Muscle of leg (tissue), 3 donors: ENCODE measurements at regions not wholly inside any gene's neighbourhood (a gene's known extent, or its start where the extent isn't known, plus 50 kb on each side); places are given as distances from the start of the nearest gene placed in this dataset.
"Not testable (repeated sequence)": the region's sequence is repeated elsewhere in the genome, so short reads cannot be mapped to it uniquely, and the experiment has no call there.

Experiments used
- DNase-seq: peaks from one replicate; pipeline ENCODE4 v3.0.0; 2013
- H3K27ac ChIP-seq: one replicate; pipeline ENCODE4 v1.5.1; 2013; ENCODE audit warnings: mild to moderate bottlenecking, low read length, control low read depth
- H3K27me3 ChIP-seq: one replicate; pipeline ENCODE4 v1.6.1; 2013; ENCODE audit warnings: low read length; ENCODE audit not compliant: control insufficient read depth, insufficient read depth
- H3K36me3 ChIP-seq: one replicate; pipeline ENCODE4 v1.6.1; 2013; ENCODE audit warnings: low read length; ENCODE audit not compliant: control insufficient read depth, insufficient read depth
- H3K4me1 ChIP-seq: one replicate; pipeline ENCODE4 v1.6.1; 2013; ENCODE audit warnings: low read length; ENCODE audit not compliant: control insufficient read depth, insufficient read depth
- H3K4me3 ChIP-seq: one replicate; pipeline ENCODE4 v1.5.1; 2013; ENCODE audit warnings: low read length, control low read depth
- H3K9me3 ChIP-seq: replicated peaks from 2 replicates; pipeline ENCODE4 v1.6.1; 2013; ENCODE audit warnings: low read depth, low read length; ENCODE audit not compliant: control insufficient read depth
- WGBS: methylation state at CpG from one replicate; pipeline ENCODE4 v1.1.5; 2013; ENCODE audit warnings: missing lambda C conversion rate; ENCODE audit not compliant: insufficient coverage; 5-methylcytosine and 5-hydroxymethylcytosine counted together

- no peaks in the 10 kb centered on the region for H3K27me3 ChIP-seq
- H3K4me3 ChIP-seq = no peak overlapping the region
- no peak overlapping the region for H3K27ac ChIP-seq
- no peaks in the 10 kb centered on the region for H3K4me1 ChIP-seq
- no peak for DNase-seq
- H3K36me3 ChIP-seq = no peaks in the 10 kb centered on the region
- H3K9me3 ChIP-seq = no peaks in the 10 kb centered on the region
These were observed 383.9 kb downstream of the MAT2B start for GRCh38 chr5:163889369-163889768.

- no peak overlapping the region for H3K4me3 ChIP-seq
- no CpG with 5 or more reads among the region's 2 CpGs for WGBS
- no peaks in the 10 kb centered on the region for H3K4me1 ChIP-seq
- DNase-seq = no peak
- H3K27ac ChIP-seq = no peak overlapping the region
- H3K9me3 ChIP-seq = no peaks in the 10 kb centered on the region
- no peaks in the 10 kb centered on the region for H3K36me3 ChIP-seq
- H3K27me3 ChIP-seq = no peaks in the 10 kb centered on the region
These were observed 384.8 kb downstream of the MAT2B start for GRCh38 chr5:163890261-163890660.

GRCh38 chr5:163893281-163893680, 387.9 kb downstream of the MAT2B start:
- Histone ChIP-seq H3K4me1 (no peaks in the 10 kb centered on the region), H3K36me3 (no peaks in the 10 kb centered on the region), H3K27ac (no peak overlapping the region), H3K27me3 (no peaks in the 10 kb centered on the region), H3K4me3 (no peak overlapping the region), H3K9me3 (no peaks in the 10 kb centered on the region)
- WGBS = no CpG with 5 or more reads among the region's 2 CpGs
- DNase-seq = no peak

GRCh38 chr5:163894645-163895044, 389.2 kb downstream of the MAT2B start:
- H3K36me3 ChIP-seq = no peaks in the 10 kb centered on the region
- no peaks in the 10 kb centered on the region for H3K4me1 ChIP-seq
- no peak for DNase-seq
- H3K27me3 ChIP-seq = no peaks in the 10 kb centered on the region
- H3K27ac ChIP-seq = no peak overlapping the region
- no peaks in the 10 kb centered on the region for H3K9me3 ChIP-seq
- no peak overlapping the region for H3K4me3 ChIP-seq

DNA sequence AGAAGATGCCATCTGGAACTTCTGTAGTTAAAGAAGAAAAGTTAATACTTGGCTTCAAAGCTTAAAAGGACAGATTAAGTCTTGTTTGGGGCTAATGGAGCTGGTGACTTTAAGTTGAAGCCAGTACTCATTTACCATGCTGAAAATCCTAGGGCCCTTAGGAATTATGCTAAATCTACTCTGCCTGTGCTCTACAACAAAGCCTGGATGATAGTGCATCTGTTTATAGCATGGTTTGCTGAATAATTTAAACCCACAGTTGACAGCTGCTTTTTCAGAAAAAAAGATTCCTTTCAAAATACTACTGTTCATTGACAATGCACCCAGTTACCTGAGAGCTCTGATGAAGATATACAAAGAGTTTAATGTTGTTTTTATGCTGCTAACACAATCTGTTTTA, 393.5 kb downstream of the MAT2B start:
- no peaks in the 10 kb centered on the region for H3K36me3 ChIP-seq
- no peaks in the 10 kb centered on the region for H3K4me1 ChIP-seq
- peaks cover 3% of the 10 kb centered on the region for H3K9me3 ChIP-seq
- DNase-seq = no peak
- no peak overlapping the region for H3K4me3 ChIP-seq
- no peaks in the 10 kb centered on the region for H3K27me3 ChIP-seq
- H3K27ac ChIP-seq = no peak overlapping the region

- not testable (repeated sequence) for H3K36me3 ChIP-seq, H3K4me1 ChIP-seq, H3K27me3 ChIP-seq, DNase-seq, H3K4me3 ChIP-seq, H3K9me3 ChIP-seq, H3K27ac ChIP-seq
- no CpG with 5 or more reads among the region's 1 CpG for WGBS
These were observed 402.4 kb downstream of the MAT2B start for GRCh38 chr5:163907783-163908182.

GRCh38 chr5:163908253-163908652, 402.8 kb downstream of the MAT2B start:
- Histone ChIP-seq H3K27ac (no peak overlapping the region), H3K9me3 (no peaks in the 10 kb centered on the region), H3K27me3 (no peaks in the 10 kb centered on the region), H3K36me3 (no peaks in the 10 kb centered on the region), H3K4me1 (no peaks in the 10 kb centered on the region), H3K4me3 (no peak overlapping the region)
- WGBS = 73% methylated on average over 3 of the region's 3 CpGs
- DNase-seq = no peak

DNA sequence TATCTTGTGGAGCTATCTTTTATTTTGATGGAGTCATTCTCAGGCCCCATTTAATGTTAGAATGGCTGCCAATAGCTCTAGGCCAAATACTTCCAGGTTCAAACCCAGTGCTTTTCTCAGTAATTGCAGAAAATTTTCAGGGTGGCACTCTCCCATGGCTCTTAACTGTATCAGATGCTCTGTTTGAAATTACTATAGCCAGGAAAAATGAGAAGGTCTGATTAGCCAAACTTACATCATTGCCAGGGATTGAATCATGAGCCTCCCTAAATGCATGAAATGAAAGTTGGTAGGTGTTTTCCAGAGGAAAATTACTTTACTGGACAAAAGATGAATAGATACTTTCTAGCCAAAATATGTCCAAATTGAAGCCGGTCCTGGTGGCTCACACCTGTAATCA, 404.8 kb downstream of the MAT2B start:
- WGBS = no CpG with 5 or more reads among the region's 1 CpG
- Histone ChIP-seq H3K27me3 (no peaks in the 10 kb centered on the region), H3K4me3 (no peak overlapping the region), H3K27ac (no peak overlapping the region), H3K9me3 (no peaks in the 10 kb centered on the region), H3K36me3 (no peaks in the 10 kb centered on the region), H3K4me1 (no peaks in the 10 kb centered on the region)
- DNase-seq = no peak

DNA sequence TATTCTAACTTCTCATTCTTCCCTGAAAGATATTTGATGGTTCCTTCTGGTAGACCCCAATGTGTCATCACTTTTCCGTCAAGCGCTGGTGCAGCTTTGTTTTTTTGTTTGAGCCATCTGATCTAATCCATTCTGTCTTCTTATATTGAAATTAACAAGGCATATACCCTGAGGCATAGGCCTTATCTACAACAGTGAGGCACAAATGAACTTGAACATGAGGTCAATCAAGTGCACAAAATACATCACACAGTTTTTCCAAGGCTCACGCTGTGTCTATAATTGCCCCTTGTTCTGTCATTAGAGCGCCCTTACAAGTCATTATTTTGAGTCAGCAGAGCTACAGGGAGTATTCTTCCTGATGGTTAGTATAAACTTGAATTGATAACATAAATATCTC, 406.6 kb downstream of the MAT2B start:
- Histone ChIP-seq H3K4me3 (no peak overlapping the region), H3K9me3 (no peaks in the 10 kb centered on the region), H3K4me1 (peaks cover 4% of the 10 kb centered on the region), H3K36me3 (no peaks in the 10 kb centered on the region), H3K27ac (no peak overlapping the region), H3K27me3 (no peaks in the 10 kb centered on the region)
- no peak for DNase-seq
- 100% methylated on average over 2 of the region's 4 CpGs for WGBS

DNA sequence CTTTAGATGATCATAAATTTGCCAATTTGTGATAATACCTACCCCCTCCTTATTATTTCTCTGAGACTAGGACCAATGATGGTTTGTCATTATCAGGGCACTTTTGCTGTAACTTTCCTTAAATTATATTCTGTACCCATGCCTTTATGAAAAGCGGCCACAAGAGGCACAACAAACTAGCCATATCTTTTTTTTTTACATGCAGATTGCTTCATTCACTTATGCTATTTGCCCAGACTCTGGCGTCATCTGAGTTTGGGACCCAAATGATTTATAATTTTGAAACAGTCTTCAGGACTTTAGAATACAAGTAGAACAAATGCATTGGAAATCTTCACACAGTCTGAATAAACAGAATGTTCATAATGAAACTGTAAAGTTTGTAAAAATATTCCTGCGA, 408.1 kb downstream of the MAT2B start:
- no peaks in the 10 kb centered on the region for H3K9me3 ChIP-seq
- no peaks in the 10 kb centered on the region for H3K36me3 ChIP-seq
- DNase-seq = no peak
- H3K27me3 ChIP-seq = no peaks in the 10 kb centered on the region
- H3K4me3 ChIP-seq = no peak overlapping the region
- H3K4me1 ChIP-seq = peaks cover 4% of the 10 kb centered on the region
- WGBS = no CpG with 5 or more reads among the region's 3 CpGs
- H3K27ac ChIP-seq = no peak overlapping the region

GRCh38 chr5:163914910-163915309, 409.5 kb downstream of the MAT2B start:
- WGBS = no CpG with 5 or more reads among the region's 5 CpGs
- H3K27ac ChIP-seq = no peak overlapping the region

More at GRCh38 chr5:163914910-163915309, 409.5 kb downstream of the MAT2B start:
- Histone ChIP-seq H3K27me3 (no peaks in the 10 kb centered on the region), H3K4me3 (no peak overlapping the region), H3K4me1 (peaks cover 4% of the 10 kb centered on the region), H3K9me3 (no peaks in the 10 kb centered on the region), H3K36me3 (no peaks in the 10 kb centered on the region)
- DNase-seq = no peak
